Left lung (tissue), 4 donors: ENCODE measurements at regions not wholly inside any gene's neighbourhood (a gene's known extent, or its start where the extent isn't known, plus 50 kb on each side); places are given as distances from the start of the nearest gene placed in this dataset.

Experiments used
- ATAC-seq: fragments of 200-7000 bp; cut with Tn5 transposase; one replicate; pipeline ENCODE4 v1.9.1; 2020; ENCODE audit warnings: moderate library complexity
- DNase-seq, 4 donors: peaks; one replicate each; pipeline ENCODE4 v3.0.0-alpha.2; 2013 to 2020
- H3K27ac ChIP-seq, 2 donors: fragments of 200-600 bp; sonication (generic) in 1 of 2; one replicate each; pipeline versions ENCODE4 v1.5.0 to v1.8.0; 2020 to 2021
- H3K27me3 ChIP-seq, 2 donors: fragments of 200-600 bp; sonication (generic) in 1 of 2; one replicate each; pipeline versions ENCODE4 v1.5.0 to v1.8.0; 2020 to 2021
- H3K36me3 ChIP-seq, 2 donors: fragments of 200-600 bp; sonication (generic) in 1 of 2; one replicate each; pipeline versions ENCODE4 v1.5.0 to v1.8.0; 2020 to 2021
- H3K4me1 ChIP-seq, 2 donors: fragments of 200-600 bp; one replicate each; pipeline ENCODE4 v1.8.0; 2021
- H3K4me3 ChIP-seq, 2 donors: fragments of 200-600 bp; sonication (generic) in 1 of 2; one replicate each; pipeline versions ENCODE4 v1.5.0 to v1.8.0; 2020 to 2021; ENCODE audit warnings: mild to moderate bottlenecking in 1 of 2
- H3K9me3 ChIP-seq, 2 donors: fragments of 200-600 bp; sonication (generic) in 1 of 2; one replicate each; pipeline versions ENCODE4 v1.5.0 to v1.8.0; 2020 to 2021
- intact Hi-C, 2 donors: fragments of 100-400 bp; cut with DNase I; formaldehyde crosslinking; loops; one replicate each; pipeline versions ENCODE4 v1.11.2 to v1.14.2; 2022
- TF ChIP-seq, protein P1 (sequence below), 2 donors: fragments of 200-600 bp; sonication (generic) in 1 of 2; IDR thresholded peaks; one replicate each; pipeline versions ENCODE4 v1.5.0 to v1.8.0; 2021; ENCODE audit warnings: antibody characterized with exemption in 2 of 2
- donor health status: DM: no; HTN: yes; CAD: no.
- donor health status: DM: no; HTN: no; CAD: no.

DNA sequence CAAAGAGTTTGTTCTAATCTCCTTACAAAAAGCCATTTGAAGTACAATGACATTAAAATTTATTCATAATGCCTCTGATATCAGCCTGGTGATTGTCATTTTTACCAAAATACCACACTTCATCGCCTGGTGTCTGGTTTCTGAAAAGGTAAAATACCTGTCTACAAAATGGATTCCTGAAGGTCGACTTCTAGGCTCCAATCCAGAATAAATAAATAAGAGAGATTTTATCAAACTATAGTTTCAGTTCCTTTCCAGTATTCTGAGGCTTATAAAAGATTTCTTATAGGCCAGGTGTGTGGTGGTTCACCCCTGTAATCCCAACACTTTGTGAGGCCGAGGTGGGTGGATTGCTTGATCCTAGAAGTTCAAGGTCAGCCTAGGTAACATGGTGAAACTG lies 340.7 kb downstream of the SLC16A7 start:
- ATAC-seq (no peak), DNase-seq (no peak)
- Histone ChIP-seq H3K9me3 (peaks cover 0 to 7% of the 10 kb centered on the region in 2 donors), H3K4me1 (no peaks in the 10 kb centered on the region), H3K36me3 (no peaks in the 10 kb centered on the region), H3K27me3 (no peaks in the 10 kb centered on the region), H3K27ac (no peak overlapping the region), H3K4me3 (no peak overlapping the region)
- TF ChIP-seq, protein P1, sequence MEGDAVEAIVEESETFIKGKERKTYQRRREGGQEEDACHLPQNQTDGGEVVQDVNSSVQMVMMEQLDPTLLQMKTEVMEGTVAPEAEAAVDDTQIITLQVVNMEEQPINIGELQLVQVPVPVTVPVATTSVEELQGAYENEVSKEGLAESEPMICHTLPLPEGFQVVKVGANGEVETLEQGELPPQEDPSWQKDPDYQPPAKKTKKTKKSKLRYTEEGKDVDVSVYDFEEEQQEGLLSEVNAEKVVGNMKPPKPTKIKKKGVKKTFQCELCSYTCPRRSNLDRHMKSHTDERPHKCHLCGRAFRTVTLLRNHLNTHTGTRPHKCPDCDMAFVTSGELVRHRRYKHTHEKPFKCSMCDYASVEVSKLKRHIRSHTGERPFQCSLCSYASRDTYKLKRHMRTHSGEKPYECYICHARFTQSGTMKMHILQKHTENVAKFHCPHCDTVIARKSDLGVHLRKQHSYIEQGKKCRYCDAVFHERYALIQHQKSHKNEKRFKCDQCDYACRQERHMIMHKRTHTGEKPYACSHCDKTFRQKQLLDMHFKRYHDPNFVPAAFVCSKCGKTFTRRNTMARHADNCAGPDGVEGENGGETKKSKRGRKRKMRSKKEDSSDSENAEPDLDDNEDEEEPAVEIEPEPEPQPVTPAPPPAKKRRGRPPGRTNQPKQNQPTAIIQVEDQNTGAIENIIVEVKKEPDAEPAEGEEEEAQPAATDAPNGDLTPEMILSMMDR (IDR thresholded peaks at IDR 0.05) = no peak
- intact Hi-C loops = no loop called here

DNA sequence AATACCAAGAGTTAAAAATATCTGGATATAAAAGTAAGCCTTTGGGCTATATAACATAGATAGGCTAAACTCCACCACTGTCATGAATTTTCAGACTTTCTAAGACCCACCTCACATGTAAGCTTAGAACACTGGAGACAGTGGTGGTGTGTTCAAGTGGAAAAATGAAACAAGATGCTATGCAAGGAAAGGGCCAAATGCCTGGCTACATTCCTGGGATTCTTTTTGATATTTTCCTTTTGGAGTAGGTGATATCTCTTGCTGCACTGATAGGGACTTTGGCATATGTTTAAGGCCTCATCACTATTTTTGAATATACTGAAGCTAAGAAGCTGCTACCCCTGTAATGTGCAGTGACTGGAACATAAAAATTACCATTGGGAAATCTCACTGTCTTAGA lies 341.3 kb downstream of the SLC16A7 start:
- ATAC-seq (no peak), DNase-seq (no peak)
- TF ChIP-seq, protein P1 (IDR thresholded peaks at IDR 0.05) = no peak
- Histone ChIP-seq H3K27ac (no peak overlapping the region), H3K36me3 (no peaks in the 10 kb centered on the region), H3K4me1 (no peaks in the 10 kb centered on the region), H3K4me3 (no peak overlapping the region), H3K9me3 (peaks cover 0 to 5% of the 10 kb centered on the region in 2 donors), H3K27me3 (no peaks in the 10 kb centered on the region)
- intact Hi-C loops = no loop called here

DNA sequence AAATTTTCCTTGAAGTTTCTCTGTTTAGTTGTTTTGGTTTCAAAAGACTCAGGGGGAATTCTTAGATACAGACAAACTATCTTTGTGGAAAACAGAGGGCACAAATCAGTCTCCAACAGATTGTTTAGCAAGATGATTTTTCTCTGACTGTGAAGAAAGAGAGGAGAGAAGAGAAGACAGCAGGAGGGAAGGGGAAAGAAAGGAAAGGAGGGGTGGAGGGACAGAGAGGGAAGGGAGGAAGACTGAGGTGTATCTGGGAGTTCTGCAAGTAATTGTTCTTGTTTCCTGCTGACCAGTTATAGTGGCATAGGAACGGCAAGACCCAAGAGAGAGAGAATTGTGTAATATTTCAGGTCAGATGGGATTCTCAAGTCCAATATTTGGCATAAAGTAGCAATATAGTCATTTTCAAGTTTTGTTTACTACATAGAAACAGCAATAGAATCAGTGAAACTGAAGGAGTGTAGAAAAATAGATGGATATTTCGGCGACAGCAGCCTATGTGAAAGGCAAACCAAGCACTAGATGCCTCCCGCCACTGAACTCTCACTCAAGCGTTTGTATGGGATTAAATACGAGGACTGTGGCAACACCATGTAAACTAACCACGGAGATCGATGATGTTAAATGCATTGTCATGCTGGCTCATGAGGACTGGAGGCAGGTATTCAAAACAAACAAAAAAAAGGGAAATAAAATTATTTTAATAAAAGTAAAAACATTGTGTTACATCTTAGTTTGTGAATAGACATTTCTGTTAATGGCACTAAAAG lies 342.5 kb downstream of the SLC16A7 start:
- Histone ChIP-seq H3K9me3 (no peaks in the 10 kb centered on the region), H3K36me3 (no peaks in the 10 kb centered on the region), H3K27ac (no peak overlapping the region), H3K4me1 (no peaks in the 10 kb centered on the region), H3K4me3 (no peak overlapping the region), H3K27me3 (no peaks in the 10 kb centered on the region)
- DNase-seq (no peak), ATAC-seq (no peak)
- intact Hi-C loops = no loop called here
- TF ChIP-seq, protein P1 (IDR thresholded peaks at IDR 0.05) = no peak

DNA sequence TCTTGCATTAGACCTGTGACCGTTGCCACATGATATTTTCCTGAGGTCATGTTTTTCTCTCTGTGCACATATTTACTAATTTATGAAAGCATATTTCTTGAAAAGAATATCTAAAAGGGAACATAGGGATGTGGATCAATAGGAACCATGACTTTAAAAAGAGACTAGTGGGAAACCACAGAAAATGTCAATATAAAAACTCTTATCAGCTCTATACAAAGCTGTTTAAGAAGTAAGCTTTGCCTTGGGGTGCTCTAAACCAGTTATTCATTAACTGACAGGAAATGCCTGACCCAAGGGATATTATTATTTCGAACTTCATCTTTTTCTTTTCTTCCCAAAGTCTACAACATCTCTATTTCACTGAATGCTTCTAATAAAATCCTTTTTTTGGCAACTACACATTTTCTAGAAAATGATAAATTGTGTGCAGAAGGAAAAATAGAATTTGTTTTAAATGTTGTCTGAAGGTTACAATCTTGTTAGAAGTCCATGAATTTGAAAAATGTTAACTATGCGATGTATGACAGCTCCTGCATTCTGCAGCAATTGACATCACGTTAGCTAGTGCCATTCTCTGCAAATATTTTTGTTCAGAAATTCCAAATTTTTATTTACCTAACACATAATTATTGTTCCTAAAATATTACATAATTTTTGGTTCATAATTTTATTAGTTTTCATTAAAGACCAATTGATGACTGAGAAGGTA lies 345.0 kb downstream of the SLC16A7 start:
- peak in 1 of 4 donors; percentile 0 for DNase-seq
- no peak overlapping the region for H3K27ac ChIP-seq
- no peak overlapping the region for H3K4me3 ChIP-seq
- TF ChIP-seq, protein P1 (IDR thresholded peaks at IDR 0.05) = no peak
- ATAC-seq = no peak
- H3K27me3 ChIP-seq = no peaks in the 10 kb centered on the region
- intact Hi-C loops = no loop called here
- H3K4me1 ChIP-seq = no peaks in the 10 kb centered on the region
- no peaks in the 10 kb centered on the region for H3K36me3 ChIP-seq
- H3K9me3 ChIP-seq = no peaks in the 10 kb centered on the region

DNA sequence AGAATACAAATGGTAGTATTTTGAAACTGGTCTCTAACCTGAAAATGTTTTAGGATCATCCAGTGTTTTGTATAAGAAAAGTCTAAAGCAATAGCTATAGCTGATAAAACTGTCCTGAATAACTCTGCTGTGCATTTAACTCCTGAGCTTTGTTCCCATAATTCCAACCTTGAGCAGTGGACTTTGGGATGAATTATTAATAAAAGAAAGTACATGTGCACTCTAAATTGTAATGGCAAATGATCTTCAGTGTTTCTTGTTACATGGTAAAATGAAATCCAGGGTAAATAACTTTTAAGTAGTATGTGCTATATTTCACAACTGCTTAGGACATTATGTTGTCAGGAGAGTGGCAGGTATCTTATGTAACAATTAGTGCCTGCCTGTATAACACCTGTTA lies 345.6 kb downstream of the SLC16A7 start:
- Histone ChIP-seq H3K27ac (no peak overlapping the region), H3K4me1 (no peaks in the 10 kb centered on the region), H3K36me3 (no peaks in the 10 kb centered on the region), H3K9me3 (no peaks in the 10 kb centered on the region), H3K27me3 (no peaks in the 10 kb centered on the region), H3K4me3 (no peak overlapping the region)
- TF ChIP-seq, protein P1 (IDR thresholded peaks at IDR 0.05) = no peak
- intact Hi-C loops = no loop called here
- DNase-seq (no peak), ATAC-seq (no peak)
